HG02763 (cell line): ENCODE measurements at regions not wholly inside any gene's neighbourhood (a gene's known extent, or its start where the extent isn't known, plus 50 kb on each side); places are given as distances from the start of the nearest gene placed in this dataset.
"Not testable (repeated sequence)": the region's sequence is repeated elsewhere in the genome, so short reads cannot be mapped to it uniquely, and the experiment has no call there.

Source experiments
- ATAC-seq: cut with Tn5 transposase; IDR thresholded peaks from one replicate; pipeline ENCODE4 v1.9.1; 2021; ENCODE audit warnings: mild to moderate bottlenecking, moderate library complexity; ENCODE audit not compliant: unreplicated experiment

DNA sequence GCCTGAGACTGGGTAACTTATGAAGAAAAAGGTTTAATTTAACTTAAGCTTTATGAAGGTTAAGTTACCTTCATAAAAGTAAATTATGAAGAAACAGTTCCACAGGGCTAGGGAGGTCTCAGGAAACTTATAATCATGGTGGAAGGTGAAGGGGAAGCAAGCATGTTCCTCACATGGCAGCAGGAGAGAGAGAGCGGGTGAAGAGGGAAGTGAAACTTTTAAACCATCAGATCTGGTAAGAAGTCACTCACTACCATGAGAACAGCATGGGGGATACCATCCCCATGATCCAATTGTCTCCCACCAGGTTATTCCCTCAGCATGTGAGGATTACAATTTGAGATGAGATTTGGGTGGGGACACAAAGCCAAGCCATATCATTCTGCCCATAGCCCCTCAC, 944.7 kb upstream of the NDST4 start:
- no peak for ATAC-seq

- no peak for ATAC-seq
These were observed 942.7 kb upstream of the NDST4 start for GRCh38 chr4:116055857-116056827.

- ATAC-seq, result no peak
These were observed 913.9 kb upstream of the NDST4 start for GRCh38 chr4:116027311-116027710.

DNA sequence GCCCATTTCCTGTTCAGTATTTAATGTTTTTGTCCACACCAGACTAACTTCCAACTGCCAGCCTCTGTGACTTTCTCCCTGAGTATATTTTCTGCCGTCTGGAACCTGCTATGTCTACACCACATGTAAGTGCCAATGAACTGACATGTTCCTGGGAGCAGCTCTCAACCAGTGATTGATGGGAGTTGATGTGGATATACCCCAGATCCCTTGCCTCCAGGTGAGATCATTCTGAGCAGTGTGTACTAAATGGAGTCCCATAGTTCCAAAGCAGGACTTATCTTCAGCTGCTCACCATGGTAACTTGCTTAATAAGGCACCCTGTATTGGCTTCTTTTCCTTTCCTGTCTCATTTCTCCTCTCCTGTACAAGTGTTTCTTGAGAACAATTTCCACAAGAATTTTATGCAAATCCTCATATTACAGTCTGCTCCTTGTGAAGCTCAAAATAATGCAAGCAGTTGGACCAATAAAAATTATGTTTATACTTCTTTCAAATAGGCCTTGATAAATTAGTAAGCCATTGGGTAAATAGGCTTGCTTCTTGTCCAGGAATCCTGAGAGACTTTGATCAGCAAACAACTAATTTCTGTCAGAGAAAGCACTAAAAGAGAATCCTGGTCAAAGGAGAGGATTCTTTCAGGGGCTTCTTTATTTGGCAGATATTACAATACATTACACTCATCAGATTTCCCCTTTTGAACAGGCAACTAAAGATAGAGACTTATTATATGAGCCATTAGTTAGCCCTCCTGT, 911.7 kb upstream of the NDST4 start:
- ATAC-seq, result no peak

DNA sequence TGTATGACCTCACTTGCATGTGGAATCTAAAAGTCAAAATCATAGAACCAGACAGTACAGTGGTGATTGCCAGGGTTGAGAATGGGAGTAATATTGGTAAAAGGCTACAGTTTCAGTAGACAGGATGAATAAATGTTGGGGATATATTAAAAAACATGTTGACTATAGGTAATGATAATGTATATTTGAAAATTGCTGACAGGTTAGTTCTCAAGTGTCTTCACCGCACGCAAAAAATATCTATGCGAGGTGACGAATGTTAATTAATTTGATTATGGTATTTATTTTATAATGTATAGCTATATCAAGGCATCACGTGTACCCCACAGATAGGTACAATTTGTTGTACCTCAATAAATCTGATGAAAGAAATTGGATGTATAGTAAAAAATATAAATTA, 909.6 kb upstream of the NDST4 start:
- no peak for ATAC-seq

GRCh38 chr4:116020141-116020722, 906.8 kb upstream of the NDST4 start:
- ATAC-seq, result no peak

DNA sequence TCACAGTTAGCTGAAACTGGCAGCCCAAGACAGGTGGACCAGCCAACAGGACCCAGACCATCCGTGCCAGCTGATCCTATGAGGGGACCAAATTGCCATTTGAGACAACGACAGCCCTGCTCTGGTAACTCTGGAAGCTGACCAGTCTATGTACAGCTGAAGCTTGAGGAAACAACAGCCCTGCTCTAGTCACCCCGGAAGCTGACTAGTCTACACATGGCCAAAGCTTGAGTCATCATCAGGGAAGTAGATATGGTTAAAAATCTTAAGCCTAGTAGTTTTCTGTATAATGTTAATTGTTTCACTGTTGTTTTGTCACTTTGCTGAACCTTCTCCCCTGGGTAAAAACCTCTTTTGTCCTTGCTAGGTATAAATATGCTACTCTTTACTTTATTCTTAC, 905.4 kb upstream of the NDST4 start:
- ATAC-seq, result no peak

DNA sequence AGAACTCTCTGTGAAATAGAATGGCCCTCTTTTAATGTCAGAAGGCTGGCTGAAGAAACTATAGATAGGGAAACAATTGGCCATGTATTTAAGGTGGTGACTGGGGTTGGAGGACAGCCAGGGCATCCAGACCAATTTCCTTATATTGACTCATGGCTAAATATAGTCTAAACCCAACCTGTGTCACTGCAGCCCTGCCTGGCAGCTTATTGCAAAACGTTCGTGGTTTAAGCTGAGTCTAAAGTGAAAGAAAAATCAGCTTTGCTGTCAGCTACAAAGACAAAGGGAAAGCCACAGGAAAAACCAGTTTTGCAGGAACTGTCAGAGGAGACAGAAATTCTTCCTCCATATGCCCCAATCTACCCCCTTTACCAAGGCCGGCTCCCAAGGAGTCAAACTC, 902.8 kb upstream of the NDST4 start:
- ATAC-seq, result no peak

DNA sequence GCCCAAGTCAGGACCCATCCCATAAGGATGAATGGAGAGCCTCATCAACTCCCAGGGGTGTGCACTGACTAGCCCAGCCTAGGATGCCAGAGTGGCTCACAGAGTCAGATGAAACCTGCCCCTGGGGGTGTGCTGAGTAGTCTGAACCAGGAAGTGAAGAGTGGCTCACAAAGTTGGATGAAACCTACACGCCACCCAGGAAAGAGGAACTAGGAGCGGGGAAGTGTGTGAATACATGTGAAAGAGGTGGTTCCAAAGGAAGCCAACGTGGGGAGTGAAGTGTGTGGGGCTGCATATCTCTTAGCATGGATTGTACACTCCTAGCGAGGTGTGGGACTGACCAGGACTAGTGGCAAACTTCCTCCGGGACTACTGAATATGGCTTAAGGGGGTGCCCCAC, 902.1 kb upstream of the NDST4 start:
- no peak for ATAC-seq

DNA sequence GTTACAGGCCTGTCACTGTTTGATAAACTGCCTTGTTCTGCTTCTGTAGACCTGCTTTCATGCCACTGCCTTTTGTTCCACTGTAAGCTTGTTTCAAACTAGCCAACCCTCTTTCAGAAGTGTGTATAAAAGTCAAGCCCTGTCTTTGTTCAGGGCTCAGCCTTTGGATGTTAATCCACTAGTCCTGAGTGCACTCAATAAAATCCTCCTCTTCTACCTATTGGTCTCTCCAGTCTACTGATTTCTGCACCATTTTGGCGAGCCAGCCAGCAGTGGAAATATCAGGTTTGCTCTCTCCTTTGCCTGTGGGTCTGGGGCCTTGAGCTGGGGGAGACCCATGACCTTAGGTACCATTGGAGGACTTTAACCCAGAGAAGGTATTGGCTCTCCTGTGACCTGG, 901.6 kb upstream of the NDST4 start:
- ATAC-seq, result no peak

DNA sequence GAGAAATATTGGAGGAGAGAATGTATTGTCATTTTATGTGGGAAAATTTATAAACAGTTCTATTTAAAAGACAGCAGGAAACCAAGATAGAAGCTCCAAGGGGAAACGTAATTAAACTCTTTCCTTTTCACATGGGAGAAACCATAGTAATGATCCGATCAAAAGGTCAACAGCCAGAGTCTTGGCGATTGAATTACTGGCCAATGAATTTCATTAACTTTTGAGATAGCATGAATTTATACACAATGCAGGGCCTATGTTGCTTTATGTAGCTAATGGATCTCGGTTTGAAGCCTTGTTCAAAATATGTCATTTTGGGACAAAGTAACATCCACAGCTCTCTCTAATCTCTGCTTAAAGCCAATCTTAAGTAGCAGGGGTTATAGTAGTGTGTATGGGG, 897.5 kb upstream of the NDST4 start:
- ATAC-seq, result no peak

DNA sequence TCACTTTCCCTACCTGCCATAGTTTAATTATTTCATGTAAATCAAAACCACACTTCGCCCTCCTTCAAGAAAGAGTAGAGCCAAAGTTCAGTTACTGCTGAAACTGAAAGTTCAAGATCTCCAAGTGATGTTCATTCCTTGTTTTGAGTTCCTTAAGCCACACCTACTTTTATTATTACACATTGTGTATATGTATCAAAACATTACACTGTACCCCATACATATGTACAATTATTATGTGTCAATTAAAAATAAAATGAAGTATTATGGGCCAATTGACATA, 892.3 kb upstream of the NDST4 start:
- no peak for ATAC-seq

DNA sequence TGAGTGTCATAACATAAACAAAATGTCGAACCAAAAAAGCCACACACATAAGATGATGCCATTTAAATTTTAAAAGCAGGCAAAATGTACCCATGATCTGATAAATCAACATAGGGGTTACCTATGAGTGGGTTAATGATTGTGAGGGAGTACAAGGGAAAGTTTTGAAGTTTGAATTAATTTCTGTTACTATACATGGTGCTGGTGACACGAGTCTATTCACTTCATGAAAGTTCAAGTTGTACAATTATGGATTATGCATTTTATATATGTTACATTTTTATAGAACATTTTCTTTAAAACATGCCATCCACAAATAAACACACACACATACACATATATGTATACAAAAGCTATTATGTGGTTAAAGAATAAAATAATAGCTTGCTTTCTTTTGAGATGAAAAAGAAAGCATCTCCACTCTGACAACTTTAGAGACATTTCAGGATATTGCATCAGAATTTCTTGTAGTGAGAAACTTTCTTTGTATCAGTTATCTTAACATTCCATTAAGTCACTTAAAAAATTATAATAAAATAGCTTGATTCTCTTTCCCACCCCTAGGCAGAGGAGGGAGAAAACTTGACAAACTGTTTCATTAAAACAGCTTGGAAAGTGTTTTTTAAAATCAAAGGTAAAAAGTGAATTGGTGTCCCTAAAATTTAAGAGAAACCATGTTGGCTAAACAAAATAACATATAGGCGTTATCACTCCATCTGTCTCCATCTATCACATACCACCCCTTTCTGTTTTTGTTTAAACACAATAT, 891.8 kb upstream of the NDST4 start:
- no peak for ATAC-seq

- ATAC-seq, result no peak
These were observed 887.9 kb upstream of the NDST4 start for GRCh38 chr4:116001291-116001690.

GRCh38 chr4:115986573-115986972, 873.2 kb upstream of the NDST4 start:
- ATAC-seq, result no peak

GRCh38 chr4:115975421-115976001, 862.1 kb upstream of the NDST4 start:
- ATAC-seq, result not testable (repeated sequence)

DNA sequence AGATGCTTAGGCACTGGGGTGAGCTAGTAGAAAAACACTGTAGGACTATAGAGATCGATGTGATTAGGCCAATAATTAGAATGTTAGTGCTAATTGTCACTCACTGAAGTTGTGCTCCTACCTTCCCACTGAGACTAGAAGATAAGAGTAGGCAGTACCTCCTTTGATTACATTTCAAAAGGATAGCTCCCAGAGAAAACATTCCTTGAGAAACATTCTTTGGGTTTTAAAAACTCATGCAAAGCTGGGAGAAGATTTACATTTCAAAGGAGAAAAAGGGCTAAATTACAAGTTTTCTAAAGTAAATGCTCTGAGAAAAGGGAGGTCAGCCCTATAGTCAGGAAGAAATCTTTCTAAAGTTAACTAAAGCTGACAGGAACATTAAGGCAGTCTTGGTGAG, 860.3 kb upstream of the NDST4 start:
- ATAC-seq, result no peak

DNA sequence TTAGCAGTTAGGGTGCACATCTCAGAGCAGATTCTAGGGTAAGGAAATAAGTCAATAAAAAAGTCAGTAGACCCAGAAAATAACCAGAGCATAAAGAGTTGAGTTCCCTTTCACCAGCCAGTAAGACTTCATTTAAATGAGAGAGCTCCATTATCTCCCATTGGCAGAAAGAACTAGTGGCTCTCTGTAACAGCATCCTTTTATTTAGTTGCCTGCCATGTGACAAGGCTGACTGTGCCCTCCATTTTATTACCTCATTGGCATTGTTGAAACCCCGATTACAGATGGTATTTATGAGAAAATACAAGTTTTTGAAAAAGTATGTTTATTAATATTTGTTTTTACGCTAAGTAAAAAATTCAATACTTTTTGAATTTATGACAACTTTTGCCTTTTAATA, 859.5 kb upstream of the NDST4 start:
- ATAC-seq, result no peak

- no peak for ATAC-seq
These were observed 857.4 kb upstream of the NDST4 start for GRCh38 chr4:115970859-115971258.

GRCh38 chr4:115969756-115970155, 856.3 kb upstream of the NDST4 start:
- no peak for ATAC-seq

- no peak for ATAC-seq
These were observed 852.2 kb upstream of the NDST4 start for GRCh38 chr4:115965588-115965987.
